ENCODE measurements at regions not wholly inside any gene's neighbourhood (a gene's known extent, or its start where the extent isn't known, plus 50 kb on each side); places are given as distances from the start of the nearest gene placed in this dataset.

DNA sequence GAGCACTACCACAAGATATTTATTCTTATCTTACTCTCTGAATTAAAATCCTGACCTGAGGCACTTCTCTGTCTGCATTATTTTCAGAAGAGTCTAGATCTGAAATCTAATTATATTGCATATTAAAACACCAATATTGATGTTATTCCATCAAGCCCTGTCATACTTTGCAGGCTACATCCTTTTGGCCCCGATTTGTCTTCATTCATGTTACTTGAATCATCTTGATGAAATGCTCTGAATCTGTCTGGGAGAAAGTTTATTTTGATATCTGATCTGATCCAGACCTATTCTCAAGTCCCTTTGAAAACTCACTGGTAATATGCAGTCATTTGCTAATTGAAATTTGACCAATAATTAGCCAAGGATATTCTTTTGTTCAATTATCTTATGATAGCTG, 79.9 kb downstream of the BBS10 start:
- TF ChIP-seq, protein P1, sequence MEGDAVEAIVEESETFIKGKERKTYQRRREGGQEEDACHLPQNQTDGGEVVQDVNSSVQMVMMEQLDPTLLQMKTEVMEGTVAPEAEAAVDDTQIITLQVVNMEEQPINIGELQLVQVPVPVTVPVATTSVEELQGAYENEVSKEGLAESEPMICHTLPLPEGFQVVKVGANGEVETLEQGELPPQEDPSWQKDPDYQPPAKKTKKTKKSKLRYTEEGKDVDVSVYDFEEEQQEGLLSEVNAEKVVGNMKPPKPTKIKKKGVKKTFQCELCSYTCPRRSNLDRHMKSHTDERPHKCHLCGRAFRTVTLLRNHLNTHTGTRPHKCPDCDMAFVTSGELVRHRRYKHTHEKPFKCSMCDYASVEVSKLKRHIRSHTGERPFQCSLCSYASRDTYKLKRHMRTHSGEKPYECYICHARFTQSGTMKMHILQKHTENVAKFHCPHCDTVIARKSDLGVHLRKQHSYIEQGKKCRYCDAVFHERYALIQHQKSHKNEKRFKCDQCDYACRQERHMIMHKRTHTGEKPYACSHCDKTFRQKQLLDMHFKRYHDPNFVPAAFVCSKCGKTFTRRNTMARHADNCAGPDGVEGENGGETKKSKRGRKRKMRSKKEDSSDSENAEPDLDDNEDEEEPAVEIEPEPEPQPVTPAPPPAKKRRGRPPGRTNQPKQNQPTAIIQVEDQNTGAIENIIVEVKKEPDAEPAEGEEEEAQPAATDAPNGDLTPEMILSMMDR (conservative IDR thresholded peaks at IDR 0.05) = no peak
- no peak for TF ChIP-seq EZH2 (IDR thresholded peaks at IDR 0.05; ENCODE audit: low read depth)

All from PC-9 (cell line).